Ishikawa (cell line): ENCODE measurements at regions not wholly inside any gene's neighbourhood (a gene's known extent, or its start where the extent isn't known, plus 50 kb on each side); places are given as distances from the start of the nearest gene placed in this dataset.

Source experiments
- CEBPB ChIP-seq: IDR thresholded peaks from 2 replicates; pipeline ENCODE4 v1.6.1; 2012
- EGR1 ChIP-seq: IDR thresholded peaks from 2 replicates; pipeline ENCODE4 v1.6.1; 2012
- EP300 ChIP-seq: IDR thresholded peaks from 2 replicates; pipeline ENCODE4 v1.6.1; 2012; ENCODE audit warnings: borderline replicate concordance
- FOXM1 ChIP-seq: IDR thresholded peaks from 2 replicates; pipeline ENCODE4 v1.6.1; 2012; ENCODE audit warnings: low read depth, borderline replicate concordance
- NFIC ChIP-seq: IDR thresholded peaks from 2 replicates; pipeline ENCODE4 v1.6.1; 2012
- RAD21 ChIP-seq: IDR thresholded peaks from 2 replicates; pipeline ENCODE4 v1.6.1; 2012; ENCODE audit warnings: low read depth
- TAF1 ChIP-seq: IDR thresholded peaks from 2 replicates; pipeline ENCODE4 v1.6.1; 2012; ENCODE audit warnings: low read depth, mild to moderate bottlenecking
- TCF12 ChIP-seq: IDR thresholded peaks from 2 replicates; pipeline ENCODE4 v1.6.1; 2012; ENCODE audit warnings: low read depth
- TEAD4 ChIP-seq: IDR thresholded peaks from 2 replicates; pipeline ENCODE4 v1.6.1; 2012
- YY1 ChIP-seq: IDR thresholded peaks from 2 replicates; pipeline ENCODE4 v1.6.1; 2012; ENCODE audit warnings: low read depth
- ZBTB7A ChIP-seq: IDR thresholded peaks from 2 replicates; pipeline ENCODE4 v1.6.1; 2012; ENCODE audit warnings: low read depth
- TF ChIP-seq, protein P1 (sequence below): IDR thresholded peaks from 2 replicates; pipeline ENCODE4 v1.6.1; 2012
- TF ChIP-seq, protein P2 (sequence below): IDR thresholded peaks from 2 replicates; pipeline ENCODE4 v1.6.1; 2012; ENCODE audit warnings: low read depth, mild to moderate bottlenecking
- TF ChIP-seq, protein P3 (sequence below): IDR thresholded peaks from 2 replicates; pipeline ENCODE4 v1.6.1; 2012

DNA sequence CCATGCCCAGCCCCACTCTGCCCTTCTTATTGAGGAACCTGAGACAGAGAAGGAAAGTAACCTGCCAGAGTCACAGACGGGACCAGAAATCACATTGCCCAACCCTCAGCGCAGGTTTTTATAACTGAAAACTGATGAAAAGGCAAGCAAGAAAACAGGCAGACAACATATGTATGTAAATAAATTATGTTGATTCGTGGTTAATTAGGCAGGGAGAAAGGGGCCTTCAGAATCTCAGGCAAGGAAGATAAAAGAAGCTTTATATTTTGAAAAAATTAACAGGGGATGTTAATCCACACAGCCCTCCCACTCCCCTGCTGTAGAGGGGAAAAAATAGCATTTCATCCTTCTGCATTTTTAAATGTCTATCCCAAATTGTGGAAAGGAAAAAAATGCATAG, 378.5 kb downstream of the PIK3C3 start:
- no peak for TF ChIP-seq EP300
- no peak for TF ChIP-seq YY1
- TF ChIP-seq, protein P1, sequence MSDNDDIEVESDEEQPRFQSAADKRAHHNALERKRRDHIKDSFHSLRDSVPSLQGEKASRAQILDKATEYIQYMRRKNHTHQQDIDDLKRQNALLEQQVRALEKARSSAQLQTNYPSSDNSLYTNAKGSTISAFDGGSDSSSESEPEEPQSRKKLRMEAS, result no peak
- no peak for TF ChIP-seq CEBPB
- TF ChIP-seq ZBTB7A, result no peak
- no peak for TF ChIP-seq NFIC
- no peak for TF ChIP-seq EGR1
- TF ChIP-seq, protein P2, sequence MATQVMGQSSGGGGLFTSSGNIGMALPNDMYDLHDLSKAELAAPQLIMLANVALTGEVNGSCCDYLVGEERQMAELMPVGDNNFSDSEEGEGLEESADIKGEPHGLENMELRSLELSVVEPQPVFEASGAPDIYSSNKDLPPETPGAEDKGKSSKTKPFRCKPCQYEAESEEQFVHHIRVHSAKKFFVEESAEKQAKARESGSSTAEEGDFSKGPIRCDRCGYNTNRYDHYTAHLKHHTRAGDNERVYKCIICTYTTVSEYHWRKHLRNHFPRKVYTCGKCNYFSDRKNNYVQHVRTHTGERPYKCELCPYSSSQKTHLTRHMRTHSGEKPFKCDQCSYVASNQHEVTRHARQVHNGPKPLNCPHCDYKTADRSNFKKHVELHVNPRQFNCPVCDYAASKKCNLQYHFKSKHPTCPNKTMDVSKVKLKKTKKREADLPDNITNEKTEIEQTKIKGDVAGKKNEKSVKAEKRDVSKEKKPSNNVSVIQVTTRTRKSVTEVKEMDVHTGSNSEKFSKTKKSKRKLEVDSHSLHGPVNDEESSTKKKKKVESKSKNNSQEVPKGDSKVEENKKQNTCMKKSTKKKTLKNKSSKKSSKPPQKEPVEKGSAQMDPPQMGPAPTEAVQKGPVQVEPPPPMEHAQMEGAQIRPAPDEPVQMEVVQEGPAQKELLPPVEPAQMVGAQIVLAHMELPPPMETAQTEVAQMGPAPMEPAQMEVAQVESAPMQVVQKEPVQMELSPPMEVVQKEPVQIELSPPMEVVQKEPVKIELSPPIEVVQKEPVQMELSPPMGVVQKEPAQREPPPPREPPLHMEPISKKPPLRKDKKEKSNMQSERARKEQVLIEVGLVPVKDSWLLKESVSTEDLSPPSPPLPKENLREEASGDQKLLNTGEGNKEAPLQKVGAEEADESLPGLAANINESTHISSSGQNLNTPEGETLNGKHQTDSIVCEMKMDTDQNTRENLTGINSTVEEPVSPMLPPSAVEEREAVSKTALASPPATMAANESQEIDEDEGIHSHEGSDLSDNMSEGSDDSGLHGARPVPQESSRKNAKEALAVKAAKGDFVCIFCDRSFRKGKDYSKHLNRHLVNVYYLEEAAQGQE, result no peak
- TF ChIP-seq, protein P3, sequence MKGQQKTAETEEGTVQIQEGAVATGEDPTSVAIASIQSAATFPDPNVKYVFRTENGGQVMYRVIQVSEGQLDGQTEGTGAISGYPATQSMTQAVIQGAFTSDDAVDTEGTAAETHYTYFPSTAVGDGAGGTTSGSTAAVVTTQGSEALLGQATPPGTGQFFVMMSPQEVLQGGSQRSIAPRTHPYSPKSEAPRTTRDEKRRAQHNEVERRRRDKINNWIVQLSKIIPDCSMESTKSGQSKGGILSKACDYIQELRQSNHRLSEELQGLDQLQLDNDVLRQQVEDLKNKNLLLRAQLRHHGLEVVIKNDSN, result no peak
- no peak for TF ChIP-seq TAF1
- no peak for TF ChIP-seq RAD21
- no peak for TF ChIP-seq FOXM1
- TF ChIP-seq TCF12, result no peak
- no peak for TF ChIP-seq TEAD4
